Naive B cell (primary cell): ENCODE measurements at regions not wholly inside any gene's neighbourhood (a gene's known extent, or its start where the extent isn't known, plus 50 kb on each side); places are given as distances from the start of the nearest gene placed in this dataset.
"Not testable (repeated sequence)": the region's sequence is repeated elsewhere in the genome, so short reads cannot be mapped to it uniquely, and the experiment has no call there.

Source experiments
- ATAC-seq, 2 donors: fragments of 150-1000 bp; cut with Tn5 transposase; 2 replicates each; pipeline ENCODE4 v1.10.0; 2021; ENCODE audit warnings: low read depth in 2 of 2, mild to moderate bottlenecking in 2 of 2, moderate library complexity in 2 of 2
- DNase-seq: peaks from one replicate; pipeline ENCODE4 v3.0.0; 2022
- H3K27ac Mint-ChIP-seq, 6 donors: one replicate each; pipeline ENCODE4 v1.8.0; 2020 to 2022; ENCODE audit warnings: mild to moderate bottlenecking in 6 of 6, mixed read lengths in 6 of 6, moderate library complexity in 5 of 6, inconsistent platforms in 2 of 6
- H3K27me3 Mint-ChIP-seq, 3 donors: one replicate each; pipeline ENCODE4 v1.8.0; 2021 to 2022; ENCODE audit warnings: mixed read lengths in 3 of 3, mild to moderate bottlenecking in 1 of 3
- H3K36me3 Mint-ChIP-seq, 2 donors: one replicate each; pipeline ENCODE4 v1.8.0; 2020 to 2022; ENCODE audit warnings: mixed read lengths in 2 of 2, inconsistent platforms in 1 of 2, mild to moderate bottlenecking in 1 of 2
- H3K4me1 Mint-ChIP-seq, 3 donors: one replicate each; pipeline ENCODE4 v1.8.0; 2020 to 2022; ENCODE audit warnings: mixed read lengths in 3 of 3, inconsistent platforms in 1 of 3, mild to moderate bottlenecking in 1 of 3, moderate library complexity in 1 of 3
- H3K4me3 Mint-ChIP-seq, 8 donors: one replicate each; pipeline ENCODE4 v1.8.0; 2020 to 2022; ENCODE audit warnings: mild to moderate bottlenecking in 8 of 8, mixed read lengths in 8 of 8, moderate library complexity in 8 of 8, inconsistent platforms in 2 of 8
- H3K9me3 Mint-ChIP-seq, 7 donors: one replicate each; pipeline ENCODE4 v1.8.0; 2020 to 2022; ENCODE audit warnings: mixed read lengths in 7 of 7, mild to moderate bottlenecking in 5 of 7, inconsistent platforms in 2 of 7, moderate library complexity in 1 of 7

DNA sequence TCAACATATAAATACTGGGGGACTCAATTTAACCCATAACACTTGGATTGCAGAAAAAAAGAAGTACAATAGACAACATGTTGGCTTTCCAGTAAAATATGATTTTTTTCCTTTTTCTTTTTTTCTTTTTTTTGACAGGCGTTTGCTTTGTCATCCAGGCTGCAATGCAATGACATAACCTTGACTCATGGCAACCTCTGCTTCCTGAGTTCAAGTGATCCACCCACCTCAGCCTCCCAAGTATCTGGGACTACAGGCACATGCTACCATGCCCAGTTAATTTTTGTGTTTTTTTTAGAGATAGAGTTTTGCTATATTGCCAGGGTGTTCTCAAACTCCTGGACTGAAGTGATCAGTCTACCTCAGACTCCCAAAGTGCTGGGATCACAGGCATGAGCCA is 1512.0 kb upstream of the PRMT6 start:
- ATAC-seq (no peak), DNase-seq (no peak)
- H3K4me1 Mint-ChIP-seq, result no peaks in the 10 kb centered on the region
- H3K4me3 Mint-ChIP-seq, result no peak overlapping the region
- H3K27ac Mint-ChIP-seq, result no peak overlapping the region
- H3K36me3 Mint-ChIP-seq, result no peaks in the 10 kb centered on the region
- H3K27me3 Mint-ChIP-seq, result no peaks in the 10 kb centered on the region
- H3K9me3 Mint-ChIP-seq, result peaks cover 0 to 7% (median 2%) of the 10 kb centered on the region in 7 donors

GRCh38 chr1:105556266-105556665 is 1500.2 kb upstream of the PRMT6 start:
- H3K9me3 Mint-ChIP-seq, result peaks cover 0 to 1% (median 0%) of the 10 kb centered on the region in 7 donors
- no peak overlapping the region for H3K4me3 Mint-ChIP-seq
- H3K27ac Mint-ChIP-seq, result no peak overlapping the region
- no peaks in the 10 kb centered on the region for H3K36me3 Mint-ChIP-seq
- DNase-seq (no peak), ATAC-seq (no peak)
- no peaks in the 10 kb centered on the region for H3K27me3 Mint-ChIP-seq
- no peaks in the 10 kb centered on the region for H3K4me1 Mint-ChIP-seq

DNA sequence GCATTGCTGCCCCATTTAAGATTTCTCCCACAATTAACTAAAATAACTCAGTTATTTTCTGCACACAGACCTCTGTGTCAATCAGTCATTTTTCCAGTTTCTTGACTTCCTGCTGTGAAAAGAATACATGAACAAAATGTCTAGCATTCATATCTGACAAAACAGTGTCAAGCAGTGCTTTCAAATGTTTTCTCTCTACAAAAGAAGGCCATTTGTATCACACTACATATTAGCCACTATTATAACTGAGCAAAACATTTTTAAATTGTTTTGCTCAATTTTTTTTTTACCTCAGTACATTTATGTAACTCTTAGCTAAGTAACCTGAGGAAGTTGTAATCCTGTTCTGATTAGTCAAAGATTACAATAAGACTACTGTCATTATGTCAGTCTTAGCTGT is 1498.5 kb upstream of the PRMT6 start:
- DNase-seq (no peak), ATAC-seq (no peak)
- Mint-ChIP-seq H3K9me3 (peaks cover 0 to 1% (median 0%) of the 10 kb centered on the region in 7 donors), H3K27me3 (no peaks in the 10 kb centered on the region), H3K4me3 (no peak overlapping the region), H3K36me3 (no peaks in the 10 kb centered on the region), H3K4me1 (no peaks in the 10 kb centered on the region), H3K27ac (no peak overlapping the region)

DNA sequence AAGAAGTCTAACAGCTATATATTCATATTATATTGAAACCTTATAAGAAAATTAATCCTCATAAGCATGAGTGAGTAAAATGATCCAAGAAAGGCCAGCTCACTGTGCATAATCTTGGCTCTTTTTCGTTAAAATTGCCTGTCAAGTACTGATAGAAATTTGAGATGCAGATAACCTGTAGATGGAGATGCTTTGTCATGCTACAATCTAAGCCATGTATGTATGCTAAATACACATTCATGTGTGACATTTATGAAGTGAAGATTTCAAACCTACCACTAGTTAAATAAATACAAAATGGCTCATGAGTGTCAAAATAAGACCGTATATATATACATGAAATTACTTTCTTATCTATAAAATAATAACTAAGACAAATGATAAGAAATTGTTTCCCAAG is 1491.5 kb upstream of the PRMT6 start:
- Mint-ChIP-seq H3K9me3 (peaks cover 0 to 2% (median 0%) of the 10 kb centered on the region in 7 donors), H3K36me3 (no peaks in the 10 kb centered on the region), H3K4me3 (no peak overlapping the region), H3K27me3 (no peaks in the 10 kb centered on the region), H3K4me1 (no peaks in the 10 kb centered on the region), H3K27ac (no peak overlapping the region)
- no peak for ATAC-seq
- no peak for DNase-seq

DNA sequence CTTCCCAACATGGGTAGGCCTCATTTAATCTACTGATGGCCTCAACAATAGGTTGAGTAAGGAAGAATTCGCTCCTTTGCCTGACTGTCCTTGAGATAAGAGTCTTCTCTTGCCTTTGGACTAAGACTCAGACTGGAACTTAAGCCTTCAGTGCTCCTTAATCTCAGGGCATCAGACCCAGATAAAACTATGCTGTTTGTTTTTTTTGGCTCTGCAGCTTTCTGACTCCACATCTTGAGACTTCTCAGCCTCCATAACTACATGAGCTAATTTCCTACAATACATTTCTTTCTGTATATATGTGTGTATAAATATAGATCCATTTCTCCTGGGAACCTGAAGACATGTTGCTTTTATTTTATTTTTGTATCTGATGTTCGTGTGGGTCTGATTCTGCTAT is 1470.7 kb upstream of the PRMT6 start:
- Mint-ChIP-seq H3K4me3 (no peak overlapping the region), H3K9me3 (peaks cover 0 to 5% (median 0%) of the 10 kb centered on the region in 7 donors), H3K4me1 (no peaks in the 10 kb centered on the region), H3K27me3 (no peaks in the 10 kb centered on the region), H3K27ac (no peak overlapping the region), H3K36me3 (no peaks in the 10 kb centered on the region)
- ATAC-seq (no peak), DNase-seq (no peak)

DNA sequence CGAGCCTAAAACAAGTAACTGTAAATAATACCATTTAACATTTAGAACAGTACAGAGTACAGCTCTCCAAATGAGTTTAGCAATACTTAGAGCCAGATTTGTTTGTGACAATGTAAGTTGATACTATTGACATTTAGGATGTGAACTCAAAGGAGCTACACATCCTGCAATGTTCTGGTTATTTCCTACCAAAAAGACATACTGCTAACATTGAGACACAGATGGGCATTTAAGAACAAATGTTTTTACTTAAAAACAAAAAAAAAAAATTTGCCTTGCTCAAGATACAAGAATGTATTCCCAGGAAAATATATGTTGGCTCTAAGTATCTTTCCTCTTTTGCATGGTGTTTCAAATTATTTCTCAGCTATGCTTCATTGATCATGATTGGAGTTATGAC is 1464.8 kb upstream of the PRMT6 start:
- Mint-ChIP-seq H3K4me1 (no peaks in the 10 kb centered on the region), H3K36me3 (no peaks in the 10 kb centered on the region), H3K27me3 (no peaks in the 10 kb centered on the region), H3K9me3 (peaks cover 0 to 6% (median 0%) of the 10 kb centered on the region in 7 donors), H3K27ac (no peak overlapping the region), H3K4me3 (no peak overlapping the region)
- no peak for DNase-seq
- no peak for ATAC-seq

DNA sequence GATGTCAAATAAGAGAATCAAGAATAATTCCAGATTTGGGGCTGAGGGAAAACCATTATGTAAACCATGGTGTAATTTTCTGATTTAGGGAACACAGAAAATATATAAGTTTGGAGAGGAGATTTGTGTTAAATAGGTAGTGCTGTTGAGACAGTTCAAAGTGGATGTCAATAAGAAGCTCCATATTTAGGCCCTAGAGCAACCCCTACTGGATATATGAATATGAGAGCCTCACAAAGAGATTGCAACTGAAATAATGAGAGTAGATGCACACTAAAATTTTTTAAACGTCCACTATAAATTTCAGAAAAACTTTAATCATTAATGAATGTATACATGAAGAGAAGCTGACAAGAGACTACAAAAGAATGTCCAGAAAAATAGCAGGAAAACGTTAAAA is 1447.8 kb upstream of the PRMT6 start:
- Mint-ChIP-seq H3K9me3 (no peaks in the 10 kb centered on the region), H3K4me3 (no peak overlapping the region), H3K36me3 (no peaks in the 10 kb centered on the region), H3K4me1 (no peaks in the 10 kb centered on the region), H3K27ac (no peak overlapping the region), H3K27me3 (no peaks in the 10 kb centered on the region)
- ATAC-seq (no peak), DNase-seq (no peak)

DNA sequence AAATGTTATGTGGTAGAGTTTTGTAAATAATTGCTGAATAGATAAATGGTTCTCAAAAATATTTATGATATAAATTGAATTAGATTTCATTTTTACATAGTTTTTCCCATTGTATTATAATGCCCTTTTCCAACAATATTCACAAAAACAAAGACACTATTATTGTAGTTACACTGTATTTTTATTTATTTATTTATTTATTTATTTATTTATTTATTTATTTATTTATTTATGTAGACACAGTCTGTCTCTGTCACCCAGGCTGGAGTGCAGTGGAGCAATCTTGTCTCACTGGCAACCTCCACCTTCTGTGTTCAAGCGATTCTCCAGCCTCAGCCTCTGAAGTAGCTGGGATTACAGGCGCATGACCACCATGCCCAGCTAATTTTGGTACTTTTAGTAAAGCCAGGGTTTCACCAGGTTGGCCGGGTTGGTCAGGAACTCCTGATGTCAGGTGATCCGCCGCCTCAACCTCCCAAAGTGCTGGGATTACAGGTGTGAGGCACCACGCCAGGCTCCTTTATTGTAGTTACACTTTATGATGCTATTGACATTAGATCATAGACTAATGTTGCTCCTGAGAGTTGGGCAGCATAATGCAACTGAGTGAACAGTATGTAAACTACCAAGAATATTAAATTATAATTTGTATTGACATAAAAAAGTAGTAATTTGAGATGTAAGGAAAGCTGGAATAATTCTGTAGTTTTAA is 1430.0 kb upstream of the PRMT6 start:
- DNase-seq (no peak), ATAC-seq (no peak)
- Mint-ChIP-seq H3K27me3 (no peaks in the 10 kb centered on the region), H3K36me3 (no peaks in the 10 kb centered on the region), H3K4me1 (no peaks in the 10 kb centered on the region), H3K4me3 (no peak overlapping the region), H3K27ac (no peak overlapping the region), H3K9me3 (peaks cover 0 to 7% (median 3%) of the 10 kb centered on the region in 7 donors)

GRCh38 chr1:105631153-105631744 is 1425.2 kb upstream of the PRMT6 start:
- H3K27ac Mint-ChIP-seq, H3K27me3 Mint-ChIP-seq, DNase-seq, ATAC-seq, H3K36me3 Mint-ChIP-seq, H3K4me3 Mint-ChIP-seq, H3K4me1 Mint-ChIP-seq: not testable (repeated sequence)
- H3K9me3 Mint-ChIP-seq, result peaks cover 0 to 16% (median 2%) of the 10 kb centered on the region in 7 donors

GRCh38 chr1:105632342-105633196 is 1423.9 kb upstream of the PRMT6 start:
- H3K27me3 Mint-ChIP-seq, result no peaks in the 10 kb centered on the region
- DNase-seq, result no peak
- no peak overlapping the region for H3K4me3 Mint-ChIP-seq

GRCh38 chr1:105636052-105636451 is 1420.4 kb upstream of the PRMT6 start:
- Mint-ChIP-seq H3K4me3 (no peak overlapping the region), H3K36me3 (no peaks in the 10 kb centered on the region), H3K4me1 (no peaks in the 10 kb centered on the region), H3K9me3 (peaks cover 0 to 9% (median 0%) of the 10 kb centered on the region in 7 donors), H3K27me3 (no peaks in the 10 kb centered on the region), H3K27ac (no peak overlapping the region)
- DNase-seq, result no peak
- no peak for ATAC-seq

More at GRCh38 chr1:105632342-105633196, 1423.9 kb upstream of the PRMT6 start:
- Mint-ChIP-seq H3K4me1 (no peaks in the 10 kb centered on the region), H3K27ac (no peak overlapping the region), H3K36me3 (no peaks in the 10 kb centered on the region), H3K9me3 (peaks cover 0 to 16% (median 2%) of the 10 kb centered on the region in 7 donors)
- no peak for ATAC-seq

- H3K36me3 Mint-ChIP-seq, result no peaks in the 10 kb centered on the region
- ATAC-seq (no peak), DNase-seq (no peak)
- H3K27ac Mint-ChIP-seq, result no peak overlapping the region
- no peaks in the 10 kb centered on the region for H3K4me1 Mint-ChIP-seq
- H3K4me3 Mint-ChIP-seq, result no peak overlapping the region
- H3K9me3 Mint-ChIP-seq, result peaks cover 0 to 2% (median 0%) of the 10 kb centered on the region in 7 donors
- no peaks in the 10 kb centered on the region for H3K27me3 Mint-ChIP-seq
These were observed 1415.1 kb upstream of the PRMT6 start for GRCh38 chr1:105641407-105641806.

DNA sequence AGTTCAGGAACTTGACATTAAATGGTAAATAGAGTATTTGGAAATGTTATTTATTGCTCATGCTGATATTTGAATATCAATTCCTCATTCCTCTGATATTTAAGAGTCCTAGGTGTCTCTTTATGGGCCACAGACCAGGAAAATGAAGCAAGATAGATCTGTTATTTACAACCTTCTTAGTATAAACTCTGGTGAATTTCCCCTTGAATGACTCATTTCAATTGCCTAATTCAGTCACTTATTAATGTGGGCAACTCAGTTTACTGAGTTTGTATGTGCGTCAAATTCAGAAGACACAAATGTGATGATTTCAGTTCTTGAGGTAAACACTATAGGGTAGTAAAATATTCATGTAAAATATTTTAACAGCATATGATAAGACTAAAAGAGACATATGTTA is 1404.4 kb upstream of the PRMT6 start:
- H3K27ac Mint-ChIP-seq, result no peak overlapping the region
- peaks cover 0 to 2% (median 0%) of the 10 kb centered on the region in 7 donors for H3K9me3 Mint-ChIP-seq
- H3K36me3 Mint-ChIP-seq, result no peaks in the 10 kb centered on the region
- H3K27me3 Mint-ChIP-seq, result no peaks in the 10 kb centered on the region
- no peak for DNase-seq
- no peak overlapping the region for H3K4me3 Mint-ChIP-seq
- no peak for ATAC-seq
- no peaks in the 10 kb centered on the region for H3K4me1 Mint-ChIP-seq

GRCh38 chr1:105655032-105655431 is 1401.4 kb upstream of the PRMT6 start:
- H3K27me3 Mint-ChIP-seq, result no peaks in the 10 kb centered on the region
- DNase-seq, result no peak

More at GRCh38 chr1:105655032-105655431, 1401.4 kb upstream of the PRMT6 start:
- H3K36me3 Mint-ChIP-seq, result no peaks in the 10 kb centered on the region
- no peaks in the 10 kb centered on the region for H3K4me1 Mint-ChIP-seq
- no peak overlapping the region for H3K27ac Mint-ChIP-seq
- no peak for ATAC-seq
- peaks cover 0 to 11% (median 3%) of the 10 kb centered on the region in 7 donors for H3K9me3 Mint-ChIP-seq
- H3K4me3 Mint-ChIP-seq, result no peak overlapping the region
